ENCODE measurements at regions not wholly inside any gene's neighbourhood (a gene's known extent, or its start where the extent isn't known, plus 50 kb on each side); places are given as distances from the start of the nearest gene placed in this dataset.

DNA sequence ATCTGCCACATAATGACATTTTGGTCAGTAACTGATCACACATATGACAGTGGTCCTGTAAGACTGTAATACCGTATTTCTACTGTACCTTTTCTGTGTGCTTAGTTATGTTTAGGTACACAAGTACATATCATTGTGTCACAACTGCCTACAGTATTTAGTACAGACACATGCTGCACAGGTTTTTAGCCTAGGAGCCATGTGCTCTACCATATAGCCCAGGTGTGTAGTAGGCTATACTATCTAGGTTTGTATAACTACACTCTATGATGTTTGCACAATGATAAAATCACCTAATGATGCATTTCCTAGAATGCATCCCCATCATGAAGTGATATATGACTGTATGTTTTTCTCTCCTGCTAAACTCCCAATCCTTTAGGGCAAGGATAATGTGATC, 61.2 kb upstream of the MIR17HG start:
- H3K27ac ChIP-seq: no peak overlapping the region
- H3K27me3 ChIP-seq: no peaks in the 10 kb centered on the region
- no peak overlapping the region for H3K4me3 ChIP-seq (replicated peaks in 1 of 3)
- TF ChIP-seq POLR2A (IDR thresholded peaks at IDR 0.05): no peak
- TF ChIP-seq, protein P1, sequence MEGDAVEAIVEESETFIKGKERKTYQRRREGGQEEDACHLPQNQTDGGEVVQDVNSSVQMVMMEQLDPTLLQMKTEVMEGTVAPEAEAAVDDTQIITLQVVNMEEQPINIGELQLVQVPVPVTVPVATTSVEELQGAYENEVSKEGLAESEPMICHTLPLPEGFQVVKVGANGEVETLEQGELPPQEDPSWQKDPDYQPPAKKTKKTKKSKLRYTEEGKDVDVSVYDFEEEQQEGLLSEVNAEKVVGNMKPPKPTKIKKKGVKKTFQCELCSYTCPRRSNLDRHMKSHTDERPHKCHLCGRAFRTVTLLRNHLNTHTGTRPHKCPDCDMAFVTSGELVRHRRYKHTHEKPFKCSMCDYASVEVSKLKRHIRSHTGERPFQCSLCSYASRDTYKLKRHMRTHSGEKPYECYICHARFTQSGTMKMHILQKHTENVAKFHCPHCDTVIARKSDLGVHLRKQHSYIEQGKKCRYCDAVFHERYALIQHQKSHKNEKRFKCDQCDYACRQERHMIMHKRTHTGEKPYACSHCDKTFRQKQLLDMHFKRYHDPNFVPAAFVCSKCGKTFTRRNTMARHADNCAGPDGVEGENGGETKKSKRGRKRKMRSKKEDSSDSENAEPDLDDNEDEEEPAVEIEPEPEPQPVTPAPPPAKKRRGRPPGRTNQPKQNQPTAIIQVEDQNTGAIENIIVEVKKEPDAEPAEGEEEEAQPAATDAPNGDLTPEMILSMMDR (IDR thresholded peaks at IDR 0.05): no peak
- 90 to 92% methylated on average over 1 of the region's 1 CpG for WGBS, 2 donors
- no peaks in the 10 kb centered on the region for H3K9me3 ChIP-seq
- DNase-seq: no peak
- H3K36me3 ChIP-seq: no peaks in the 10 kb centered on the region
- intact Hi-C loops (cut with DNase I): no loop called here
- no peaks in the 10 kb centered on the region for H3K4me1 ChIP-seq

DNA sequence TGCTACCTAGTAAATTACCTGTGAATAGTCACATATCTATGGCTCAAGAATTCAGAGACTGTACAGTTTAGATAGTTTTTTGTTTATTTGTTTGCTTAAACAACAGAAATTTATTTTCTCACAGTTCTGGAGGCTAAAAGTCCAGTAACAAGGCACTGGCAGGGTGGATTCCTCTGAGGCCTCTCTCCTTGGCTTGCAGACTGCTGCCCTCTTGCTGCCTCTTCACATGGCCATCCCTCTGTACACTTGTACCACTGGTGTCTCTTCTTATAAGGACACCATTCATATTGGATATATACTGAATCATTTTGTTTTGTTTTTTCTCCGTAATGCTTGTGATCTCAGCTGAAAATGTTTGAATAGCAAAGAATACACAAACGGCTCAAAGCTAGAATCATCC, 56.4 kb upstream of the MIR17HG start:
- H3K9me3 ChIP-seq: no peaks in the 10 kb centered on the region
- no peak overlapping the region for H3K27ac ChIP-seq
- no peaks in the 10 kb centered on the region for H3K36me3 ChIP-seq
- intact Hi-C loops (cut with DNase I): no loop called here
- TF ChIP-seq, protein P1 (IDR thresholded peaks at IDR 0.05): no peak
- TF ChIP-seq POLR2A (IDR thresholded peaks at IDR 0.05): no peak
- no peak for DNase-seq
- 75 to 77% methylated on average over 2 of the region's 2 CpGs for WGBS, 2 donors
- H3K4me1 ChIP-seq: no peaks in the 10 kb centered on the region
- no peak overlapping the region for H3K4me3 ChIP-seq (replicated peaks in 1 of 3)
- H3K27me3 ChIP-seq: no peaks in the 10 kb centered on the region

DNA sequence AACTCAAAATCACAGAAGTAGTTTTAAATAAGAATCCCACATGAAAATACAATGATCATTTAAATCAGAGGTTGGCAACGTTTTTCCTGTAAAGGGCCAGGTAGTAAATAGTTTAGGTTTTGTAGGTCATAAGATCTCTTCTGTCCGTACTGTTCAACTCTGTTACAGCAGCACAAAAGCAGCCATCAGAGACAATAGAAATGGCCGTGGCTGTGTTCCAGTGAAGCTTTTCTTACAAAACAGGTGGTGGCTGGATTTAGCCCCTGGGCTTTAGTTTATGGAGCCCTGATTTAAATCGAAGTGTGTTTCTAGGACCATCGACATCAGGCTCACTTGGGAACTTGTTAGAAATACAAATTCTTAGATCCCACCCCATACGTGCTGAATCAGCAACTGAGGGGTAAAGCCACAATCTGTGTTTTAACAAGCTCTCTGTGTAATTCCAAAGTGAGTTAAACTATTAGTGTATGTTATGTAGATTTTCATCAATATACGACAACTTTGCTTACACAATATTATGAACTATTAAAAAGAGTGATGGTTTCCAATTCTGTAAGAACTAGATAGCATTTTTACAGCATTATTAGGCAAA, 54.8 kb upstream of the MIR17HG start:
- intact Hi-C loops (cut with DNase I): no loop called here

DNA sequence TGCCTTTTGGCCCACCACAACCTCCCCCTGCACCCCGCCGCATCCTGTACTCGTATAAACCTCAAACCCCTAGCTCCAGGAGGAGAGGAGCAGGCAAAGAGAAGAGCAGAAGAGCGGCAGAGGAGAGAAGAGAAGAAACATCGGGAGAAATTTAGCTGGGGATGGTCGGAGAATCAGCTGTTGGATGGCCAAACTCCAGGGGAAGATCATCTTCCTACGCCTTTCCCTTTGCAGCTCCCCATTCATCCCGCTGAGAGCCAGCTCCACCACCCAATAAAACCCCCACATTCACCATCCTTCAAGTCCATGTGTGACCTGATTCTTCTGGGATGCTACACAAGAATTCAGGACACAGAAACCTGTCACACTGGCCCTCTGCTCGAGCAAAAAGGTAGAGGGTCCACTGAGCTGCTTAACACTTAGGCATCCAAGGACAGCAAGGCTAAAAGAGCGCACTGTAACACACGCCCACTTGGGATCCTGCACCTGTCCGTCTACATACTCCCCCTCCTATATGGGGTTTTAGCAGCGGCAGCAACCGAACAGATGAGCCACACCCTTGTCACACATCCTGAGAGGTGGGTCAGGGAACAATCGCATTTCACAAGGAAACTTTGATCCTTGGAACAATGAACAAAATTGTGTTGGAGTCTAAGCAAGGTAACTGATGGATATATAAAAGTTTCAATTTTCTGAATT, 51.6 kb upstream of the MIR17HG start:
- H3K27ac ChIP-seq: no peak overlapping the region
- no peaks in the 10 kb centered on the region for H3K36me3 ChIP-seq
- DNase-seq: no peak
- no peaks in the 10 kb centered on the region for H3K9me3 ChIP-seq
- WGBS, 2 donors: 85 to 87% methylated on average over 15 of the region's 15 CpGs
- H3K27me3 ChIP-seq: no peaks in the 10 kb centered on the region
- no peak overlapping the region for H3K4me3 ChIP-seq (replicated peaks in 1 of 3)
- intact Hi-C loops (cut with DNase I): no loop called here
- TF ChIP-seq, protein P1 (IDR thresholded peaks at IDR 0.05): no peak
- no peak for TF ChIP-seq POLR2A (IDR thresholded peaks at IDR 0.05)
- H3K4me1 ChIP-seq: no peaks in the 10 kb centered on the region

More for the DNA sequence above, 54.8 kb upstream of the MIR17HG start:
- no peak for DNase-seq
- no peak for TF ChIP-seq POLR2A (IDR thresholded peaks at IDR 0.05)
- TF ChIP-seq, protein P1 (IDR thresholded peaks at IDR 0.05): no peak
- Histone ChIP-seq H3K27ac (no peak overlapping the region), H3K9me3 (no peaks in the 10 kb centered on the region), H3K4me1 (no peaks in the 10 kb centered on the region), H3K4me3 (replicated peaks in 1 of 3) (no peak overlapping the region), H3K36me3 (no peaks in the 10 kb centered on the region), H3K27me3 (no peaks in the 10 kb centered on the region)
- WGBS, 2 donors: 47 to 66% methylated on average over 7 of the region's 7 CpGs

DNA sequence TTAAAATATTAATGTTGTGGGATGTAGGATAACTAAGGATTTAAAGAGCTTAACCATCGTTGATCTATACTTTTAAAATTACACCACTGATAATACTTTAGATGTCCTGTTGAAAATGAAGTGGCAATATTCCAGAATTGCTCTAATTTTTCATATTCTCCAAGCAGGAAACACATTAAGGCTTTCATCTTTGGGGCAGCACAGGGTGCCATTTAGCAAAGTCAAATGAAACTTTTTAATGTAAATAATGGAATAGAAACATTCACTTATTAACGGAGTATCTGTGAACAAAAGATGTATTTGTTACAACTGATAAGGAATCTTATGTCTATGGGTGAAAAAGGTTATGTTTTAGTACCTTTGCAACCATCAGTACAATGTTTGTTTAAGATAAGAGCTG, 50.0 kb upstream of the MIR17HG start:
- Histone ChIP-seq H3K4me3 (replicated peaks in 1 of 3) (no peak overlapping the region), H3K27ac (no peak overlapping the region), H3K36me3 (no peaks in the 10 kb centered on the region), H3K9me3 (no peaks in the 10 kb centered on the region), H3K4me1 (no peaks in the 10 kb centered on the region), H3K27me3 (no peaks in the 10 kb centered on the region)
- intact Hi-C loops (cut with DNase I): no loop called here
- DNase-seq: no peak
- WGBS, 2 donors: 60 to 73% methylated on average over 2 of the region's 2 CpGs
- no peak for TF ChIP-seq POLR2A (IDR thresholded peaks at IDR 0.05)
- TF ChIP-seq, protein P1 (IDR thresholded peaks at IDR 0.05): no peak

All from thyroid gland (tissue), 4 donors.